Endothelial cell of umbilical vein (primary cell): ENCODE measurements at regions not wholly inside any gene's neighbourhood (a gene's known extent, or its start where the extent isn't known, plus 50 kb on each side); places are given as distances from the start of the nearest gene placed in this dataset.

Source experiments
- BruUV-seq: library from RNA; stranded (reverse); fragments of 400-500 nt; replicated peaks from 2 replicates; lab custom pipeline; 2021; lab: Mats Ljungman, UMichigan
- CTCF ChIA-PET: fragments of 300-600, 350-600 bp; sonication (Branson Sonifier 250); formaldehyde crosslinking; loops from one replicate; lab custom pipeline; 2021; ENCODE audit warnings: antibody characterized with exemption, inconsistent platforms; lab: Charles Lee
- POLR2A ChIA-PET: fragments of 300-600, 350-600 bp; sonication (Branson Sonifier 250); formaldehyde crosslinking; loops from one replicate; lab custom pipeline; 2021; ENCODE audit warnings: antibody characterized with exemption, inconsistent platforms; lab: Charles Lee
- DNase-seq: peaks from one replicate; pipeline ENCODE4 v3.0.0-alpha.2; 2011; ENCODE audit warnings: low read depth, low spot score
- FAIRE-seq: peaks from 2 replicates; lab custom pipeline; 2011; peaks lifted over from hg19 to GRCh38; lab: Jason Lieb, UNC
- H2AFZ ChIP-seq: 2 replicates; pipeline ENCODE4 v1.6.0; 2012; ENCODE audit warnings: low read depth, low read length, control low read depth, inconsistent platforms
- H3K27ac ChIP-seq: 2 replicates; pipeline ENCODE4 v1.5.1; 2011; ENCODE audit warnings: low read depth, mild to moderate bottlenecking, control low read depth, low read length, moderate library complexity; ENCODE audit not compliant: insufficient read depth
- H3K27me3 ChIP-seq, 2 experiments: 2 replicates each; pipeline versions ENCODE4 v1.6.0 to v1.6.1; 2011; ENCODE audit warnings: low read length in 2 of 2, mixed read lengths in 1 of 2; ENCODE audit not compliant: control insufficient read depth in 2 of 2, insufficient read depth in 2 of 2
- H3K36me3 ChIP-seq, 2 experiments: 2 replicates in 1 of 2; 3 replicates in 1 of 2; pipeline ENCODE4 v1.5.1; 2011; ENCODE audit warnings: low read length in 2 of 2, mild to moderate bottlenecking in 1 of 2, moderate library complexity in 1 of 2; ENCODE audit not compliant: control insufficient read depth in 2 of 2, insufficient read depth in 2 of 2; ENCODE audit errors: extremely low read depth in 1 of 2
- H3K4me1 ChIP-seq: 3 replicates; pipeline ENCODE4 v1.5.1; 2011; ENCODE audit warnings: mild to moderate bottlenecking, low read length; ENCODE audit not compliant: control insufficient read depth, insufficient read depth; ENCODE audit errors: extremely low read depth
- H3K4me2 ChIP-seq: 2 replicates; pipeline ENCODE4 v1.6.1; 2011; ENCODE audit warnings: low read length, control low read depth, mixed read lengths; ENCODE audit not compliant: insufficient read depth
- H3K4me3 ChIP-seq, 3 experiments: fragments of 200-600 bp in 1 of 3; sonication (generic), shearing (Covaris generic) in 1 of 3; replicated peaks in 1 of 3; 2 replicates each; pipeline ENCODE4 v1.5.1; 2011 to 2016; ENCODE audit warnings: control low read depth in 3 of 3, low read length in 3 of 3, mild to moderate bottlenecking in 2 of 3, inconsistent platforms in 1 of 3, low read depth in 1 of 3, moderate library complexity in 1 of 3; ENCODE audit not compliant: insufficient read depth in 1 of 3
- H3K79me2 ChIP-seq: 2 replicates; pipeline ENCODE4 v1.6.0; 2012; ENCODE audit warnings: low read length, inconsistent platforms; ENCODE audit not compliant: control insufficient read depth, insufficient read depth
- H3K9ac ChIP-seq: replicated peaks from 2 replicates; pipeline ENCODE3; 2011; ENCODE audit warnings: low read length, control low read depth; ENCODE audit not compliant: insufficient read depth; ENCODE audit errors: extremely low read depth
- H3K9me1 ChIP-seq: replicated peaks from 3 replicates; pipeline ENCODE4 v1.6.0; 2011; ENCODE audit warnings: mild to moderate bottlenecking, low read length; ENCODE audit not compliant: control insufficient read depth, insufficient read depth; ENCODE audit errors: extremely low read depth
- H3K9me3 ChIP-seq: replicated peaks from 2 replicates; pipeline ENCODE4 v1.5.1; 2012; ENCODE audit warnings: low read length, inconsistent platforms; ENCODE audit not compliant: control insufficient read depth, insufficient read depth
- H4K20me1 ChIP-seq: replicated peaks from 2 replicates; pipeline ENCODE3; 2011; ENCODE audit warnings: mild to moderate bottlenecking, low read length; ENCODE audit not compliant: control insufficient read depth, insufficient read depth; ENCODE audit errors: extremely low read depth
- CTCF ChIP-seq, 2 donors: IDR thresholded peaks; 1 replicate in 1 of 2; 2 replicates in 1 of 2; pipeline ENCODE4 v1.5.1; 2011; ENCODE audit warnings: low read length in 2 of 2, mild to moderate bottlenecking in 2 of 2, moderate library complexity in 2 of 2, control low read depth in 1 of 2, inconsistent platforms in 1 of 2, low read depth in 1 of 2; ENCODE audit not compliant: insufficient read depth in 1 of 2; ENCODE audit errors: extremely low read depth in 1 of 2
- EZH2 ChIP-seq: IDR thresholded peaks from 2 replicates; pipeline ENCODE4 v1.6.1; 2012; ENCODE audit warnings: borderline replicate concordance, low read depth, mild to moderate bottlenecking, moderate library complexity, low read length, inconsistent platforms; ENCODE audit not compliant: severe bottlenecking
- GATA2 ChIP-seq: IDR thresholded peaks from 2 replicates; pipeline ENCODE4 v1.7.0; 2011; ENCODE audit warnings: low read depth, mild to moderate bottlenecking, moderate library complexity, mixed read lengths, low read length; ENCODE audit not compliant: insufficient read length, insufficient read depth
- JUN ChIP-seq: IDR thresholded peaks from 2 replicates; pipeline ENCODE4 v1.6.1; 2011; ENCODE audit warnings: borderline replicate concordance, low read depth; ENCODE audit not compliant: insufficient read length, insufficient read depth
- MYC ChIP-seq: IDR thresholded peaks from one replicate; pipeline ENCODE4 v1.6.1; 2011; ENCODE audit warnings: mild to moderate bottlenecking, low read depth, low read length
- dilution Hi-C: fragments of 300-500 bp; cut with MboI; formaldehyde crosslinking; loops from one replicate; pipeline ENCODE4 v1.15.0; 2019; ENCODE audit warnings: low sequenced_read_pairs; ENCODE audit not compliant: extremely low pct_ligation_motif_present
- intact Hi-C: fragments of 100-400 bp; cut with micrococcal nuclease; formaldehyde crosslinking; loops from one replicate; pipeline ENCODE4 v1.10.0; 2022

- BruUV-seq: no TSS peak
- DNase-seq (peak; percentile 46), FAIRE-seq (no peak)
- Histone ChIP-seq H3K9me1 (no peaks in the 10 kb centered on the region), H3K4me1 (peaks cover 36% of the 10 kb centered on the region), H3K9ac (no peak overlapping the region), H3K27ac (no peak overlapping the region), H3K36me3 (no peaks in the 10 kb centered on the region), H3K4me2 (no peak overlapping the region), H4K20me1 (no peaks in the 10 kb centered on the region), H2AFZ (no peak overlapping the region), H3K4me3 (no peak overlapping the region), H3K9me3 (no peaks in the 10 kb centered on the region), H3K79me2 (no peaks in the 10 kb centered on the region), H3K27me3 (no peaks in the 10 kb centered on the region)
- dilution Hi-C loops: no loop called here
- POLR2A ChIA-PET: no interaction called here
- intact Hi-C loops: no loop called here
- CTCF ChIA-PET: interaction anchor here (0.6 to 2.1 kb wide), 23 partner anchors 10 to 181 kb away, joined by 3 to 13 read pairs (median 3); partner anchors contain the start of gene CAV2
- TF ChIP-seq GATA2 (no peak), CTCF (IDR thresholded peaks at IDR 0.05; ENCODE audit: extremely low read depth in 1 of 2, insufficient read depth in 1 of 2, low read depth in 1 of 2, low read length in 2 of 2) (peak in 1 of 2 donors; percentile 4), JUN (no peak)
These were observed 61.3 kb upstream of the CAV2 start for GRCh38 chr7:116438267-116438666.

GRCh38 chr7:116439005-116439404, 60.5 kb upstream of the CAV2 start:
- CTCF ChIA-PET: interaction anchor here (1.1 to 2.1 kb wide), 8 partner anchors 9 to 149 kb away, joined by 3 to 11 read pairs (median 4); partner anchors contain the start of gene CAV2

More at GRCh38 chr7:116439005-116439404, 60.5 kb upstream of the CAV2 start:
- Histone ChIP-seq H3K4me3 (no peak overlapping the region), H3K4me2 (no peak overlapping the region), H3K36me3 (no peaks in the 10 kb centered on the region), H3K27me3 (no peaks in the 10 kb centered on the region), H4K20me1 (no peaks in the 10 kb centered on the region), H3K9me1 (no peaks in the 10 kb centered on the region), H3K79me2 (no peaks in the 10 kb centered on the region), H3K9me3 (no peaks in the 10 kb centered on the region), H3K9ac (no peak overlapping the region), H3K27ac (no peak overlapping the region), H2AFZ (peak overlapping the region; percentile 26), H3K4me1 (peaks cover 43% of the 10 kb centered on the region)
- POLR2A ChIA-PET: no interaction called here
- dilution Hi-C loops: no loop called here
- intact Hi-C loops: no loop called here
- FAIRE-seq (no peak), DNase-seq (no peak)
- BruUV-seq: no TSS peak
- no peak for TF ChIP-seq EZH2
- TF ChIP-seq JUN: no peak
- TF ChIP-seq MYC: no peak
